ENCODE measurements at regions not wholly inside any gene's neighbourhood (a gene's known extent, or its start where the extent isn't known, plus 50 kb on each side); places are given as distances from the start of the nearest gene placed in this dataset.
"Not testable (repeated sequence)": the region's sequence is repeated elsewhere in the genome, so short reads cannot be mapped to it uniquely, and the experiment has no call there.

- Histone ChIP-seq H3K4me1 (no peaks in the 10 kb centered on the region), H3K9me3 (no peaks in the 10 kb centered on the region), H3K27me3 (no peaks in the 10 kb centered on the region), H3K27ac (no peak overlapping the region), H3K4me3 (no peak overlapping the region), H3K36me3 (no peaks in the 10 kb centered on the region)
- DNase-seq (ENCODE audit: low spot score in 2 of 2) = no peak
- 36% methylated on average over 3 of the region's 3 CpGs for WGBS
- TF ChIP-seq POLR2AphosphoS5 (IDR thresholded peaks at IDR 0.05) (no peak), POLR2A (IDR thresholded peaks at IDR 0.05) (no peak), EP300 (IDR thresholded peaks at IDR 0.05) (no peak), CTCF (IDR thresholded peaks at IDR 0.05) (no peak)
These were observed 337.3 kb upstream of the ARHGEF26 start for GRCh38 chr3:153783741-153784480.

- H3K4me3 ChIP-seq = no peak overlapping the region
- no peak overlapping the region for H3K27ac ChIP-seq
- H3K36me3 ChIP-seq = no peaks in the 10 kb centered on the region
- 92% methylated on average over 3 of the region's 3 CpGs for WGBS
- no peaks in the 10 kb centered on the region for H3K9me3 ChIP-seq
- TF ChIP-seq EP300 (IDR thresholded peaks at IDR 0.05) (no peak), POLR2AphosphoS5 (IDR thresholded peaks at IDR 0.05) (no peak), CTCF (IDR thresholded peaks at IDR 0.05) (no peak), POLR2A (IDR thresholded peaks at IDR 0.05) (no peak)
- DNase-seq (ENCODE audit: low spot score in 2 of 2) = no peak
- H3K4me1 ChIP-seq = no peaks in the 10 kb centered on the region
- no peaks in the 10 kb centered on the region for H3K27me3 ChIP-seq
These were observed 335.3 kb upstream of the ARHGEF26 start for GRCh38 chr3:153785901-153786300.

GRCh38 chr3:153789380-153789779 lies 331.8 kb upstream of the ARHGEF26 start:
- no peaks in the 10 kb centered on the region for H3K27me3 ChIP-seq

GRCh38 chr3:153797056-153797455 lies 324.1 kb upstream of the ARHGEF26 start:
- H3K27ac ChIP-seq; DNase-seq (ENCODE audit: low spot score in 2 of 2); H3K4me1 ChIP-seq; H3K4me3 ChIP-seq; H3K36me3 ChIP-seq; H3K27me3 ChIP-seq; H3K9me3 ChIP-seq: not testable (repeated sequence)
- WGBS = 95% methylated on average over 6 of the region's 13 CpGs

More at GRCh38 chr3:153789380-153789779, 331.8 kb upstream of the ARHGEF26 start:
- H3K4me1 ChIP-seq = no peaks in the 10 kb centered on the region
- H3K36me3 ChIP-seq = no peaks in the 10 kb centered on the region
- WGBS = 69% methylated on average over 3 of the region's 3 CpGs
- H3K9me3 ChIP-seq = no peaks in the 10 kb centered on the region
- no peak overlapping the region for H3K4me3 ChIP-seq
- DNase-seq (ENCODE audit: low spot score in 2 of 2) = no peak
- no peak overlapping the region for H3K27ac ChIP-seq
- TF ChIP-seq POLR2A (IDR thresholded peaks at IDR 0.05) (no peak), POLR2AphosphoS5 (IDR thresholded peaks at IDR 0.05) (no peak), CTCF (IDR thresholded peaks at IDR 0.05) (no peak), EP300 (IDR thresholded peaks at IDR 0.05) (no peak)

- Histone ChIP-seq H3K36me3 (no peaks in the 10 kb centered on the region), H3K27ac (no peak overlapping the region), H3K27me3 (no peaks in the 10 kb centered on the region), H3K4me3 (no peak overlapping the region), H3K4me1 (no peaks in the 10 kb centered on the region), H3K9me3 (no peaks in the 10 kb centered on the region)
- 47% methylated on average over 2 of the region's 2 CpGs for WGBS
- no peak for TF ChIP-seq EP300 (IDR thresholded peaks at IDR 0.05)
- no peak for TF ChIP-seq CTCF (IDR thresholded peaks at IDR 0.05)
- no peak for TF ChIP-seq POLR2A (IDR thresholded peaks at IDR 0.05)
- TF ChIP-seq POLR2AphosphoS5 (IDR thresholded peaks at IDR 0.05) = no peak
- no peak for DNase-seq (ENCODE audit: low spot score in 2 of 2)
These were observed 312.1 kb upstream of the ARHGEF26 start for GRCh38 chr3:153809097-153809496.

- no peak for TF ChIP-seq POLR2A (IDR thresholded peaks at IDR 0.05)
- no peak for TF ChIP-seq CTCF (IDR thresholded peaks at IDR 0.05)
- TF ChIP-seq POLR2AphosphoS5 (IDR thresholded peaks at IDR 0.05) = no peak
- TF ChIP-seq EP300 (IDR thresholded peaks at IDR 0.05) = no peak
- Histone ChIP-seq H3K36me3 (no peaks in the 10 kb centered on the region), H3K4me1 (no peaks in the 10 kb centered on the region), H3K4me3 (no peak overlapping the region), H3K27me3 (no peaks in the 10 kb centered on the region), H3K9me3 (no peaks in the 10 kb centered on the region), H3K27ac (no peak overlapping the region)
- no peak for DNase-seq (ENCODE audit: low spot score in 2 of 2)
These were observed 302.9 kb upstream of the ARHGEF26 start for GRCh38 chr3:153818338-153818737.

All from suprapubic skin (tissue), 4 donors.